C4-2B (cell line): ENCODE measurements at regions not wholly inside any gene's neighbourhood (a gene's known extent, or its start where the extent isn't known, plus 50 kb on each side); places are given as distances from the start of the nearest gene placed in this dataset.

ENCODE experiments used
- CTCF ChIP-seq: fragments of 450-650 bp; conservative IDR thresholded peaks from 2 replicates; pipeline ENCODE4 v1.5.1; 2017; ENCODE audit warnings: mild to moderate bottlenecking
- ZFX ChIP-seq: fragments of 450-650 bp; IDR thresholded peaks from 2 replicates; pipeline ENCODE4 v1.6.1; 2017

DNA sequence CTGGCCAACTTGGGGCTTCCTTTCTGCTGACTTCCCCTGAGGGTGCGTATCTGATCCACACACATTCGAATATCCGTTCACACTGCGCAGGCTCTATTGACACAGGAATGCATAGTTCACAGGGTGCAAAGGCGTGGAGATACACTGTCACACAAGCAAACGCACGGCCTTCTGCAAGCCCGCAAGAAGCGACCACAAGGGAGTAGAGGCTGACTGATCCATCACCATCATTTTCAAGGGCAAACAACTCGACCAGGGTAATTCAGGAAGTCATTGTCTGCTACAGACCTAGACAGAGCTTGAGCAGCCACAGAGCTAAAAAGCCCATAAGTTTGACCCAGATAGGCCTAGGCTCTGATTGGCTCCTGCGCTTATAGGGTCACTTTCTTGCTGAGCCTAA, 392.3 kb downstream of the MN1 start:
- TF ChIP-seq CTCF (no peak), ZFX (no peak)
